Tibial nerve (tissue), 4 donors: ENCODE measurements at regions not wholly inside any gene's neighbourhood (a gene's known extent, or its start where the extent isn't known, plus 50 kb on each side); places are given as distances from the start of the nearest gene placed in this dataset.
"Not testable (repeated sequence)": the region's sequence is repeated elsewhere in the genome, so short reads cannot be mapped to it uniquely, and the experiment has no call there.

Source experiments
- DNase-seq, 2 donors: peaks; one replicate each; pipeline ENCODE4 v3.0.0-alpha.2; 2019; ENCODE audit warnings: low spot score in 2 of 2
- H3K27ac ChIP-seq, 4 donors: fragments of 200-600 bp; sonication (generic) in 3 of 4; one replicate each; pipeline ENCODE4 v1.5.1; 2017 to 2019; ENCODE audit warnings: mild to moderate bottlenecking in 1 of 4
- H3K27me3 ChIP-seq, 2 donors: fragments of 200-600 bp; sonication (generic) in 1 of 2; one replicate each; pipeline versions ENCODE4 v1.5.1 to v1.6.0; 2017 to 2019
- H3K36me3 ChIP-seq, 3 donors: fragments of 200-600 bp; sonication (generic); one replicate each; pipeline ENCODE4 v1.5.1; 2018 to 2019
- H3K4me1 ChIP-seq, 4 donors: fragments of 200-600 bp; sonication (generic) in 3 of 4; one replicate each; pipeline ENCODE4 v1.5.1; 2017 to 2019
- H3K4me3 ChIP-seq, 4 donors: fragments of 200-600 bp; sonication (generic) in 3 of 4; one replicate each; pipeline ENCODE4 v1.5.1; 2017 to 2019; ENCODE audit warnings: mild to moderate bottlenecking in 1 of 4, moderate library complexity in 1 of 4
- H3K9me3 ChIP-seq, 4 donors: fragments of 200-600 bp; sonication (generic) in 3 of 4; one replicate each; pipeline ENCODE4 v1.5.1; 2017 to 2019
- EP300 ChIP-seq, 2 donors: sonication (generic); formaldehyde crosslinking; IDR thresholded peaks; one replicate each; pipeline ENCODE4 v1.6.1; 2017; ENCODE audit warnings: antibody characterized with exemption in 2 of 2, mild to moderate bottlenecking in 1 of 2
- POLR2A ChIP-seq, 2 donors: fragments of 450-650 bp; IDR thresholded peaks; one replicate each; pipeline ENCODE4 v1.6.1; 2017; ENCODE audit warnings: antibody characterized with exemption in 2 of 2, mild to moderate bottlenecking in 2 of 2, moderate library complexity in 2 of 2
- WGBS, 2 donors: methylation state at CpG; one replicate each; pipeline ENCODE4 v1.1.5; 2018; 5-methylcytosine and 5-hydroxymethylcytosine counted together
- TF ChIP-seq, protein P1 (sequence below), 5 experiments: fragments of 200-600 bp in 3 of 5; fragments of 450-650 bp in 2 of 5; sonication (generic) in 3 of 5; IDR thresholded peaks; one replicate each; pipeline ENCODE4 v1.5.1; 2016 to 2019; ENCODE audit warnings: antibody characterized with exemption in 5 of 5, mild to moderate bottlenecking in 3 of 5, moderate library complexity in 2 of 5

DNA sequence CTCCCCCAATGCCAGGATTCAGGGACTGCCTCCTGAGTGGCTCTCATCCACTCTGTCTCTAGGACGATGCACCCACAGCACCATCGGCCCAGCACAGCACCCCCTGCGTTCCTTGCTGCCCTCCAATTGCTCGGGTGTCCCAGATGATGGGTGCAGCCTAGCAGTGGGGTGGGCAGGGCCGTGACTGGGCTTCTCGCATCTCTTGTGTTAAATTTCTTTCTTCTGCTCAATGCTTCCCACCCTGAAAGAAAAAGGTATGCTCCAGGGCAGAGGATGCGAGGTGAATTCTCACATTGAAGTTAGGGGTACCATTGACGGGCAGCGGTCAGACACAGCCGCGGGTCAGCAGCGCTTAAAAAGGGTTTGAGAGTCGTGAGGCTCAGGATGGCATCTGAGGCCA is 232.4 kb upstream of the SGCG start:
- peaks cover 0 to 19% (median 0%) of the 10 kb centered on the region in 4 donors for H3K9me3 ChIP-seq
- H3K27ac ChIP-seq, result no peak overlapping the region
- no peak for DNase-seq
- TF ChIP-seq POLR2A (IDR thresholded peaks at IDR 0.05) (no peak), EP300 (IDR thresholded peaks at IDR 0.05) (no peak)
- TF ChIP-seq, protein P1, sequence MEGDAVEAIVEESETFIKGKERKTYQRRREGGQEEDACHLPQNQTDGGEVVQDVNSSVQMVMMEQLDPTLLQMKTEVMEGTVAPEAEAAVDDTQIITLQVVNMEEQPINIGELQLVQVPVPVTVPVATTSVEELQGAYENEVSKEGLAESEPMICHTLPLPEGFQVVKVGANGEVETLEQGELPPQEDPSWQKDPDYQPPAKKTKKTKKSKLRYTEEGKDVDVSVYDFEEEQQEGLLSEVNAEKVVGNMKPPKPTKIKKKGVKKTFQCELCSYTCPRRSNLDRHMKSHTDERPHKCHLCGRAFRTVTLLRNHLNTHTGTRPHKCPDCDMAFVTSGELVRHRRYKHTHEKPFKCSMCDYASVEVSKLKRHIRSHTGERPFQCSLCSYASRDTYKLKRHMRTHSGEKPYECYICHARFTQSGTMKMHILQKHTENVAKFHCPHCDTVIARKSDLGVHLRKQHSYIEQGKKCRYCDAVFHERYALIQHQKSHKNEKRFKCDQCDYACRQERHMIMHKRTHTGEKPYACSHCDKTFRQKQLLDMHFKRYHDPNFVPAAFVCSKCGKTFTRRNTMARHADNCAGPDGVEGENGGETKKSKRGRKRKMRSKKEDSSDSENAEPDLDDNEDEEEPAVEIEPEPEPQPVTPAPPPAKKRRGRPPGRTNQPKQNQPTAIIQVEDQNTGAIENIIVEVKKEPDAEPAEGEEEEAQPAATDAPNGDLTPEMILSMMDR (IDR thresholded peaks at IDR 0.05), result no peak
- H3K4me3 ChIP-seq, result no peak overlapping the region
- no peaks in the 10 kb centered on the region for H3K27me3 ChIP-seq
- H3K4me1 ChIP-seq, result no peaks in the 10 kb centered on the region
- WGBS, 2 donors, result 83 to 93% methylated on average over 13 of the region's 13 CpGs
- H3K36me3 ChIP-seq, result no peaks in the 10 kb centered on the region

DNA sequence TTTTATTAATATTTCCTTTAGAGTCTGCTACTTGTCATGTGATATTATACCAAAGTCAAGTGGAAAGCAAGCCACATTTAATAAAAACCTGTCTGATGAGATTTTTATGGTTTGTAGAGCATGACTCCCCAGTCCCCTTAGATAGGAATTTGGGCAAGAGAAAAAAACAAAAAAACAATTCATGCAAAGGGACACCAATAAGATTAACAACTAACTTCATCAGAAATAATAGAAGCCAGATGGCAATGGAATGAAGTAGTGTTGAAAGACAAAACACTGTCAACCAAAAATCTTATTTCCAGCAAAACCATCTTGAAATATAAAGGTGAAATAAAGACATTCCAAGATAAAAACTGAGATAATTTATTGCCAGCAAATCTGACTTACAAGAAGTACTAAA is 228.8 kb upstream of the SGCG start:
- not testable (repeated sequence) for DNase-seq, H3K36me3 ChIP-seq, H3K27me3 ChIP-seq, H3K4me3 ChIP-seq, H3K4me1 ChIP-seq, H3K27ac ChIP-seq
- peaks cover 0 to 19% (median 0%) of the 10 kb centered on the region in 4 donors for H3K9me3 ChIP-seq

DNA sequence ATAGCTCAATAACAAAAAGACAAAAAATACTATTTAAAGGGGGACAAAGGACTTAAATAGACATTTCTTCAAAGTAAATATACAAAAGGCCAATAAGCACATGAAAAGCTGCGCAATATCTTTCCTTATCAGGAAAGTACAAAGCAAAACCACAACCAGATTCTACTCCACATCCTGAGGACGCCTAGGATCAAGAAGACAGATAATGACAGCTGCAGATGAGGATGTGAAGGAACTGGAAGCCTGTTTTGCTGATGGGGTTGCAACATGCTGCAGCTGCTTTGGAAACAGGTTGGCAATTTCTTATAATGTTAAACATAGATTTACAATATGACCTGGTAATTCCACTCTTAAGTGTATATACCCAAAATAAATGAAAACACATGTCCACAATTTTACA is 225.6 kb upstream of the SGCG start:
- not testable (repeated sequence) for H3K27me3 ChIP-seq, H3K4me1 ChIP-seq, H3K27ac ChIP-seq, H3K4me3 ChIP-seq, DNase-seq, H3K36me3 ChIP-seq
- peaks cover 0 to 19% (median 0%) of the 10 kb centered on the region in 4 donors for H3K9me3 ChIP-seq
- 74 to 87% methylated on average over 2 of the region's 2 CpGs for WGBS, 2 donors

DNA sequence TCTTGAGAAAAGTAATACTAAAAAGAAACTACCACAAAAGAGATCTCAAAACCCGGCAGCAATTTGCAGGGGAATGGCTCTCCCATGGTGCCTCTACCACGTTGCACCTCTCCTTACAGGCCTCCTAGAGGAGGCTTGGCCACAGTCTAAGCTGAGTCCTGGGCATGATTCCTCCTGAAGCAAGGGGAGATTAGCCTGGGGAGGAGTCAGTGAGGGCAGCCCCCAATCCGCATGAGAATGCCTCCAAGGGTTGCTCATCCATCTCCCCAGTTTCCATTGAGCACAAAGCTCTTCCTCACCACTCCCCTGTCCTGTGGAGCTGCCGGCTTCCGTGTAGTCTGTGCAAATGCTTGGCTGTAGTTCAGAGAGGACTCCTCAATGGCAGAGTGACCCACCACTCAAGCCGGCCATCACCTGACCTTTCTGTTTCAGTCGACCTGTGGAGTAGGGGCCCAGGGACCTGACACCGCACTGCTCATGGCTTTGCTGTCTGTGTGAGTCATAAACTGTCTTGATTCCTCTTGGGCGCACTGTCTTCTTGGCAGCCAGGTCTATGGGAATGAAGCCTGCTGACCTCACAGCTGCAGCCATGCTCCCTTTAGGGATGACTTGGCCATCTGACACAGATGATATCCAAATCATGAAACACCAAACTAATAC is 224.2 kb upstream of the SGCG start:
- peak in 1 of 2 donors; percentile 22 for DNase-seq
- WGBS, 2 donors, result 53 to 71% methylated on average over 9 of the region's 9 CpGs
- H3K4me1 ChIP-seq, H3K4me3 ChIP-seq, H3K36me3 ChIP-seq, H3K27ac ChIP-seq, H3K27me3 ChIP-seq: not testable (repeated sequence)
- H3K9me3 ChIP-seq, result peaks cover 0 to 10% (median 0%) of the 10 kb centered on the region in 4 donors

GRCh38 chr13:22959859-22960258 is 220.9 kb upstream of the SGCG start:
- not testable (repeated sequence) for H3K36me3 ChIP-seq, H3K4me3 ChIP-seq, H3K4me1 ChIP-seq, H3K9me3 ChIP-seq, DNase-seq, H3K27me3 ChIP-seq, H3K27ac ChIP-seq
- 94 to 97% methylated on average over 13 to 14 of the region's 14 CpGs for WGBS, 2 donors

- no peaks in the 10 kb centered on the region for H3K27me3 ChIP-seq
- H3K4me3 ChIP-seq, result no peak overlapping the region
- no peaks in the 10 kb centered on the region for H3K36me3 ChIP-seq
- whole genome bisulfite sequencing, 2 donors, result 87 to 95% methylated on average over 6 to 7 of the region's 8 CpGs
- no peak for DNase-seq
- no peaks in the 10 kb centered on the region for H3K4me1 ChIP-seq
- H3K9me3 ChIP-seq, result no peaks in the 10 kb centered on the region
- H3K27ac ChIP-seq, result no peak overlapping the region
- TF ChIP-seq, protein P1 (IDR thresholded peaks at IDR 0.05), result no peak
- TF ChIP-seq EP300 (IDR thresholded peaks at IDR 0.05) (no peak), POLR2A (IDR thresholded peaks at IDR 0.05) (no peak)
Measured at GRCh38 chr13:22960827-22961226, 220.0 kb upstream of the SGCG start.

DNA sequence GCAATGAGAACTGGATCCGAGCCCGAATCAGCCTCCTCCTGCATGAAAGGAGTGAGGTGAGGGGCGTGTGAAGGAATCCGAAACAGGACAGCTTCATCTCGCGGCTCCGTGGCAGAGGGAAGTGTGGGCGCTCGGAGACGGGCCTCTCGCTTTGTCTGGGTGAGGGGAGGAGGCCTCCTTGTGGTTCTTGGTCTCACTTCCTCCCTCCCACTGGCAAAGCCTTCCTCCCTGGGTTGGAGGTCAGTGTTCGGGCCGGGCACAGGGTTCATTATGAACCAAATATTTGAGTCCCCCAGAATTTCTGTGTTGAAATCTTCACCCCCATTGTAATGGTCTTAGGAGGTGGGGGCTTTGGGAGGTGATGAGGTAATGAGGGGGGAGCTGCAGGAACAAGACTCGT is 219.4 kb upstream of the SGCG start:
- not testable (repeated sequence) for H3K4me1 ChIP-seq, H3K27me3 ChIP-seq, H3K27ac ChIP-seq, H3K36me3 ChIP-seq, H3K4me3 ChIP-seq, H3K9me3 ChIP-seq, DNase-seq
- WGBS, 2 donors, result 69 to 78% methylated on average over 10 to 14 of the region's 14 CpGs

DNA sequence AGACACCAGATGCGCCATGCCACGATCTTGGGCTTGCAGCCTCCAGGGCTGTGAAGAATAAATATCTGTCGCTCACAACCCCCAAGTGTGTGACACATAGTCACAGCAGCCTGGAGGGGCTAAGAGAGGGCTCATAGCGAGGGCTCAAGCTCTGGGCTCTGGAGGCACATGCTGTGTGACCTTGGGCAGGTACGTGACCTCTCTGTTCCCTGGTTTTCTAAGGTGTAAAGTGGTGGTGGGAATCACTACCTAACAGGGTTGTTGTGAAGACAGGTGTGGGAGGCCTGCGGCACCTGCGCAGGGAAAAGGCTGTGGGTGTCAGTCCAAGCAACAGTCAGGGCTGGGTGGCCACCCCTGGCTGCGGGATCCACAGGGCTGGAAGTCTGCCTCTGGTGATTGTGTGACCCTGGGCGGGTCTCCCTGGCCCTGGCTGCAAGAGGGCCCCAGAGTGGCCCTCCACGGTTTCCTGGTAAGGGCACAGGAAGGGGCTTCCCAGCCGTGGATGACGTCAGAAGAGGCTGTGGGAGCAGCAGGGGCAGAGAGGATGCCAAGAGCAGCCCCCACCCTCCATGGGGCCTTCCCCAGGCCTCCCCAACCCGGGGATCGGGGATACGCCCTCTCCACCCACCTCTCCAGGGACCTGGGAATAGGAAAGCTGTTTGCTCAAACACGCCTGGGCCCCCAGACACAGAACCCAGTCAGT is 218.8 kb upstream of the SGCG start:
- TF ChIP-seq EP300 (IDR thresholded peaks at IDR 0.05), result no peak
- TF ChIP-seq, protein P1 (IDR thresholded peaks at IDR 0.05), result no peak
- no peak for TF ChIP-seq POLR2A (IDR thresholded peaks at IDR 0.05)
- no peaks in the 10 kb centered on the region for H3K27me3 ChIP-seq
- no peaks in the 10 kb centered on the region for H3K4me1 ChIP-seq
- no peaks in the 10 kb centered on the region for H3K36me3 ChIP-seq
- no peaks in the 10 kb centered on the region for H3K9me3 ChIP-seq
- H3K4me3 ChIP-seq, result no peak overlapping the region
- no peak overlapping the region for H3K27ac ChIP-seq
- 59 to 71% methylated on average over 10 to 13 of the region's 16 CpGs for WGBS, 2 donors
- no peak for DNase-seq

DNA sequence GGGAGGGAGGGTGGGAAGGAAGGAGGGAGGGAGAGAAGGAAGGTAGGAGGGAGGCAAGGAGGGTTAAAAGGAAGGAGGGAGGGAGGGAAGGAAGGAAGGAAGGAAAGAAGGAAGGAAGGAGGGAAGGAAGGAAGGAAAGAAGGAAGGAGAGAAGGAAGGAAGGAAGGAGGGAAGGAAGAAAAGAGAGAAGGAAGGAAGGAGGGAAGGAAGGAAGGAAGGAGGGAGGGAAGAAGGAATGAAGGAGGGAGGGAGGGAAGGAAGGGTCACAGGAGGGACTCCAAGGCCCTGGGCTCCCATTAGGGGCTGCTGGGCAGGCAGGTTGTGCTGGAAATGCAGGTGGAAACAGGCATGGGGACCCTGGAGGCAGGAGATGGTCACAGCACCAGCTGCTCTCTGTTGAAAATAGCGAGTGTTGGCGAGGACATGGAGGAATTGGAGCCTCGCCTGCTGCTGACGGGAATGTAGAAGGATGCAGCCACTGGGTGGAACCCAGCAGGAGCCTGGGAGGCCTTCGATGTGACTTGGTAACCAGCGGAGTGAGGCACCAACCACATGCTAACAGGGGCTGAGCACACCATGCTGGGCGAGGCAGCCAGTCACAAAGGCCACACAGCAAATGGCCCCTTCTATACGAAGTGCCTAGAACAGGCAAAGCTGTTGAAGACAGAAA is 217.3 kb upstream of the SGCG start:
- not testable (repeated sequence) for H3K4me1 ChIP-seq, H3K27ac ChIP-seq, H3K4me3 ChIP-seq, H3K36me3 ChIP-seq, H3K9me3 ChIP-seq, H3K27me3 ChIP-seq, DNase-seq
- 74 to 84% methylated on average over 8 of the region's 8 CpGs for WGBS, 2 donors
